ENCODE measurements at regions not wholly inside any gene's neighbourhood (a gene's known extent, or its start where the extent isn't known, plus 50 kb on each side); places are given as distances from the start of the nearest gene placed in this dataset.
"Not testable (repeated sequence)": the region's sequence is repeated elsewhere in the genome, so short reads cannot be mapped to it uniquely, and the experiment has no call there.

DNA sequence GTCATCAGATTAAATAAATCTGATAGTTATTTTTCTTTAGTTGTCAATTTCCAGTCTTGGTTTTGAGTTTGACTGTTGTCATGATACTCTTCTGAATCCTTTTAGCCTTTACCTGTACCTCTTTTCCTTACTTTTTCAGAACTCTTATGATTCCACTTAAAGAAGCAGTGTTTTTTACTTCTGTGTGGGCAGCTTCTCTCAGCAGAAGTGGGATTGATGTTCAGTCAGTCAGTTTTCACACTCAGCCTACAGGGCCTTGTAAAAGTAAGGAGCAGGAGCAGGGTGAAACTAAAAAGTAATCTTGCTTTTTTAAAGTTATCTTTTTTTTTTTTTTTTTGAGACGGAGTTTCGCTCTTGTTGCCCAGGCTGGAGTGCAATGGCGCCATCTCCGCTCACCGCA, 75.1 kb downstream of the HAUS1 start:
- DNase-seq, result no peak

DNA sequence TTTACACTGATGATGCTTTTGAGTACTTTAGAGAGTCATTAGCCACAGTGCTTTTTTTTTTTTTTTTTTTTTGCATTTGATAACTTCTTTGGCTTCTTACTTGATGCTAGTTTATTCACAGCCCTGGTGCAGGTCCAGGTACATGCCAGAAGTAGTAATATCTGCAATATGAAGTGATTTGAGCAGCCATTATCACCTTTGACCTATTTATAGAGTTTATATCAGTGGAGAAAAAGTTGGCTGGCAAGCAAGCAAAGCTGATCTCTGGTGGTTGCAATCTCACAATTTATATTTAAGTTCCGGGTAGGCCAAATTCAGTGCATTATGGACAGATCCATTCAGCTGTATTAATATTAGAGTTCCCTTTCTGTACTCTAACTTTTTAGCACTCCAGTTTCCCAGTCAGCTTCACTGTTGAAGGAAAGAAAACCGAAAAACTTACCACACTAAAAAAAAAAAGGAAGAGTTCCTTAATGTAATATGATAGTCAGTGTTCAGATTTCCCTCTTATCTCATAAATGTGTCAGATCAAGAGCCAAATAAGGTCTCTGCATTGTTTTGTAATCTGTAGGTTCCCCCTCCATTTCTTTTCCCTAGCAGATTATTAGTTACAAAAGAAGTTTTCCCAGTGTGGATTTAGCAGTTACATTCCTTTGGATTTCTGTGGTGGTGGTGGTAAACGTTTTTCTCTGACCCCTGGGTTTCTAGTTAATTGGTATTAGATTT, 78.6 kb downstream of the HAUS1 start:
- DNase-seq, result no peak

DNA sequence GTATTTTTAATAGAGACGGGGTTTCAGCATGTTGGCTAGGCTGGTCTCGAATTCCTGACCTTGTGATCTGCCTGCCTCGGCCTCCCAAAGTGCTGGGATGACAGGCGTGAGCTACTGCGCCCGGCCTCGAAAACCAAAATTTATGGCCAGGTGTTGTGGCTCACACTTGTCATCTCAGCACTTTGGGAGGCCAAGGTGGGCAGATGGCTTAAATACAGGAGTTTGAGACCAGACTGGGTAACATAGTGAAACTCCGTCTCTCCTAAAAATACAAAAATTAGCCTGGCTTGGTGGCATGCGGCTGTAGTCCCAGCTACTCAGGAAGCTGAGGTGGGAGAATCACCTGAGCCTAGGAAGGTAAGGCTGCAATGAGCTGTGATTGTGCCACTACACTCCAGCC, 80.1 kb downstream of the HAUS1 start:
- not testable (repeated sequence) for DNase-seq

DNA sequence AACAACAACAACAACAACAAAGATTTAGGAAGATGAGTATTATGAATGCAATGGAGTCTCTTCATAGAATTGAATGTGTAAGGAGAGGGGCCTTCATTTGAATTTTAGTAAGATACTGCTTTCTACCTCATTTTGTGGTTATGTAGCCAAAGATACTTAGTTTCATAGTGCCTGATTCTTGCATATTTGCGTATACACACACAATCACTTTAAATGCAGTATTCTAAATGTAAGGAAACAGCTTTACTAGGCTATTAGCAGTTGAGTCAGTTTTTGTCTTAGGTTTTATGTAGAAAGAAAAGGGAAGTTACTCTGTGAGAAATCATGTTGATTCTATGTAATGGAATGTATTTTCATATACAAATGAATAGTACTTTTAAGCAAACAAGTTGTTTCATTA, 80.5 kb downstream of the HAUS1 start:
- no peak for DNase-seq

DNA sequence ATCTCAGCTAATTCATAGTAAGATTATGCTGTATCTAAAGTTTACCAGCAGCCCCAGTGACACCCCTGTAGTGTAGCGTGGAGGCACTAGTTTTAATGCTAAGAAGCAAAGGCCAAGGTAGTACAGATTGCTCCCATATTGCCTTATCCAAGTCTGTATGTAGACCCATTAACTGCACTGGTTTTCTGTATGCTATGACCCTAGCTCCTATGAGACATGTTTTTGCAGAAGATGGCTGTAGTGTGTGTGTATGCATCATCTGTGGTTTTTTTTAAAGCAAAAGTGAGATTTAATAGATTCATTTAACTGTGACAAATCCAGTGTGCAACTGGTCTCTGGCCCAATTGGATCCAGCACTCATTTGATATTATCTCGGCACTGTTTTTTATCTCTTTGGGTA, 86.5 kb downstream of the HAUS1 start:
- DNase-seq, result no peak

DNA sequence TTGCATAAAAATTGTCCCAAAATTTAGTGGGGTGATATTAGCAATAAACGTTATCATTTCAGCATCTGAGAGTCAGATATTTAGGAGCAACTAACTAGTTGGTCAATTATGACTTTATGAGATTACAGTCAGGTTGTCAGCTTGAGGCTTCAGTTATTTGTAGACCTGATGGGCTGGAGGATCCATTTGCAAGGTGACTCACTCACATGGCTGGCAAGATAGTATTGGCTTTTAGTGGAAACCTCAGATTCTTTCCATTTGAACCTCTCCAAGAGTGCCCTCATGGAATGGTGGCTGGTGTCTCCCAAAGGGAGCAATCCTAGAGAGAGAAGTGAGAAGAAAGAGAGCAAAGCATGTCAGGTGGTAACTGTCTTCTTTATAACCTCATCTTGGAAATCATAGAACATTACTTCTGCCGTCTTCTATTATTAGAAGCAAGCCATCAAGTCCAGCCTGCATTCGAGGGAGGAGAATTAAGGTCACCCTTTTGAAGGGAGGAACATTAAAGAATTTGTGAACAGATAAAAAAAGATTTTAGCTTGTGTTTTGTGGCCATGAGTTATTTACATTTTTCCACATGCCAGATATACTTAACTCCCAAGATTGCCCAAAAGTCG, 92.5 kb downstream of the HAUS1 start:
- DNase-seq, result no peak

DNA sequence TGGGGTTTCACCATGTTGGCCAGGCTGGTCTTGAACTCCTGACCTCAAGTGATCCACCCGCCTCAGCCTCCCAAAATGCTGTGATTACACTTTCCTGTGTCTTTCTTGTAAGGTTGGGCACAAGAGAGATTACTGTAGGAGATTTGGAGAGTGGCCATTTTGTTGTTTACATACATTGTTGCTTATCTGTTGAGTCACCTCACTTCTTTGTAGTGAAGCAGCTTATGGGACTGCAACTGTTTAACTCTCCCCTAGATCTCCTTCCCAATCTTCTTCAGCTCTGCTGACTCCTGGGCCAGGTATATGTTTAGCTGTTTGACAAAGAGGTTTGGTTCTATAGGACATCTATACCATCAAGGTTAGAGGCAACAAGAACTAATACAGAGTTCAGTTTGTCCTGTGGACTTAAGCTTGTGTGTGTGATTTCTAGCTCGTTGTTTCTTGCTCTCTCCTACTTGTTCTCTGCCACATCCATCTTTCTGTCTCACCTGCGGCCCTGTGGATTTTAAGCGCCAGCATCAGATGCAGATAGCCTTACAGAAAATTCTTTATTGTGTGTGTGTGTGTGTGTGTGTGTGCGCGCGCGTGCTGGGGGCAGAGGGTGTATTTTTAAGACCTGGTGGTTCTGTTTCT, 95.4 kb downstream of the HAUS1 start:
- peak in 1 of 5 donors; percentile 22 for DNase-seq

DNA sequence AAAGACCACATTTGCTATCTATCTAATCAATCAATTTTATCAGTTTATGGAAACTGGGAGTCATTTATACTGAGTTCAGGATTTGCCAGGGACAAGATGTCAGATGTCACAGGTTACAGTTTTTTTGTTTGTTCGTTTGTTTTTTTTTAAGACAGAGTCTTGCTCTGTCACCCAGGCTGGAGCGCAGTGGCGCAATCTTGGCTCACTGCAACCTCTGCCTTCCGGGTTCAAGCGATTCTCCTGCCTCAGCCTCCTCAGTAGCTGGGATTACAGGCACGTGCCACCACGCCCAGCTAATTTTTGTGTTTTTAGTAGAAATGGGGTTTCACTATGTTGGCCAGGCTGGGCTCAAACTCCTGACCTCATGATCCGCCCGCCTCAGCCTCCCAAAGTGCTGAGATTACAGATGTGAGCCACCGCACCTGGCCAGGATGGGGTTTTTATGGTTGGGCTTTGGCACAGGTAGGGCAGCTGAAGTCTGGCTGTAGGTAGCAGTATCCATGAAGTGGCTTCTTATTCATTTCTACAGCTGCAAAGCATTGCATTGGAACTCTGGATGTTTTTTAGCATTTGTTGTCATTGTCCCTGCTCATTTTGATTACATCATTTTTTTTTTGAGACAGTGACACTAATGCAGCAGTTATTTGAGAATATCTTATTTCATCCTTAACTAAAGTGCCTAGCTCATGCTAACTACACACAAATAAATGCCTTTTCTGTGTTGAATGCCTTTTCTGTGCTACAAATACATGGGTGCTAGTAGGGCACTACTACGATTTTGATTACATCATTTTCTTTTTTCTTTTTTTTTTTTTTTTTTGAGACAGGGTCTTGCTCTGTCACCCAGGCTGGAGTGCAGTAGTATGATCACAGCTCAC, 96.2 kb downstream of the HAUS1 start:
- DNase-seq, result not testable (repeated sequence)

DNA sequence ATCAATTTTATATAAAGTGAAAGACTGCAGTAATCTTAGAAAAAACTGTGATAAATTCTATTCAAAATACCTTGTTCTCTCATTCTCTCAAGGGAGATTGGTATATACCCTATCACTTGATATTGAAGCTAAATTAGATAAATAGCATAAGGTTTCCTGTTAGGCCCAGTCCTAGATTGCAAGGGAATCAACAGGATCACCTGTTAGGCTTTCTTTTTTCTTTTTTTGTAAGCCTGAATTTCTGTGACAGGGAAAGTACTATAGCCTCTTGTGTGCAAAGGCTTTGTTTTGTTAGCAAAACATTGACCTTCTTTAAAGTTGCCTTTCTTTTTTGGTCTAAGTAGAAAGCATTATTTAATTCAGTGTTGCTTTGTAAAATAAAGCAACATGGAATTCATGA, 100.0 kb downstream of the HAUS1 start:
- no peak for DNase-seq

DNA sequence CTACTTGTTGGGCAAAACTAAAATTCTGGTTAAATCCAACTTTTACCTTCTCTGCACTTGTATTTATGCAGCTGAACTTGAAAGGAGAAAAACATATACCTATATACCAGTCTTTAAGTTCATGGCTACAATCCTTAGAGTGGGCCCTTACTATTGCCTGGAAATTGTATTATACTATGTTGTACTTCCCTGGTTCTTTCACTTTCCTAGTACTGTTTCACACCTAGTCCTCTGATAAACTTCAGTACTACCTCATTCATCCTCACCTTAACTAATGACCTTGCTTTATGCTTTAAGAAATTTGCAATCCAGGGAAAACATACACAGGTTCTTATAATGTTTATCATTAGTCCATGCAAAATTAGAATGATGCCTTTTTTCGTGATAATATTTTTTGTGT, 103.8 kb downstream of the HAUS1 start:
- DNase-seq, result no peak

DNA sequence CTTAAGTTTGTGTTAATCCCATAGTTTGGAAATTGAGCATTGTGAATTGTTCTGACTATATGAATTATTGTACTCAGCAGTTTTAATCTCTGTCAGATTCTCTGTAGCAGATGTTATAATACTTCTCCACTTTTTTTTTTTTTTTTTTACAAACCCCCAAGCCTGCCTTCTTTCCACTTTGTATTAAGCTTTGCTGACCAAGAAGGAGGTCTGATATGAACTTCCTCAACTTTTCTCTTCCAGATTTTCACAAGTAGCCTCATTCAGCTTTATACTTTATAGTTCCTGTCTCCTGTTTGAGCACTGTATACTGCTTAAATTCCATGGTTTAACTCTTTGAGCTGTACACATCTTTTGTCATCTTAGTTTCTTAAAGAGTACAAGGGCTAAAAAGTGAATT, 105.0 kb downstream of the HAUS1 start:
- DNase-seq, result no peak

DNA sequence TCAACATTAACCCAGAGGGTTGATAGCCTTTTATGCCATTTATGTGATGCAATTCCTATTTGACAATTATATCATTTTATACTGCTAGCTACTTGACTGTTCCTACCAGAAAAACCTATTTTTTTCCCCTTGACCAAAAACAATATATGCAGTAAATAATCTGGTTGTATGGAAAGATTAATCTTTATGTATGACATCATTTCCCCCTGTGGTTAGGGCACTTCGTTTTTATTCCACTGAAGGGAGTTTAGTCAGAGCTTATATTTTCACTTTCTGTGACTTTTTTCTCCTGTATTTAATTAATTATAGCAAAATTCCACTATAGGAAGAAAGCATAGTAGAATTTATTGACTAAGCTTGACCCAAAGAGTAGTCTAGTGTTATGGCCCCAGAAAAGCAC, 107.6 kb downstream of the HAUS1 start:
- peak in 1 of 5 donors; percentile 45 for DNase-seq

DNA sequence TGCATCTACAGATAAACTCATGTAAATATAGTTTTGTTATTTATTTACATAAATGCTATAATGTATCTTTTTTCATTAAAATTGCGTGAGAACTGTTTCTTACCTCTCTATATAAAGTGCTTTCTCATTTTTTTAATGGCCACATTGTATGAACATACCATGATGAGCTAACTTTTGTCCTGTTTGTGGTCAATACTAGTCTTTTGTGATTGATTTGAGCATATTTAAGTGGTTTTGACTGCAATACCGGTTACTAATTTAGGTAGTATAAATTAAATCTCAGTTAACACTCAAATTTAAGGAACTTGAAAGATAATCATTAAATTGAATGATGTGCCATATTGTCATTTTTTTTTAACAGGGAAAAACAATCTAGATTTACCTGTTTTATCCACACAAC, 108.2 kb downstream of the HAUS1 start:
- DNase-seq, result peak in 1 of 5 donors; percentile 24

DNA sequence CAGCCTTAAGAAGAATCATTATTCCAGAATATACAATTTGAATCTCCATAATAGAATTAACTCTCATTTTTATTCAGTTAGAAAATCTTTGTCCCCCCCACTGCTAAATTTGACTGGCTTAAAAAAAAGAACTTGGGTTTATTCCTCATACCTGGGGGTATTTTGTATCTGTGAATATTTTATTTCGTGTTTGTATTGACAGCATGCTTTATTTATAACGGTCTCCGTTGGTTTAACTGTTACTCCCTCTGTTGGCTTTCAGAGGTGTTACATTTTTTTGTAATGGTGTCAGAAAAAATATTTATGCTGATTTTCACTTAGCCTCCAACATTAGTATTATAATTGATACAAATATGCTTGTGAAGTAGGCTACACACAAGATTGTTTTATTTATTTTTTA, 109.1 kb downstream of the HAUS1 start:
- DNase-seq, result peak in 1 of 5 donors; percentile 22

DNA sequence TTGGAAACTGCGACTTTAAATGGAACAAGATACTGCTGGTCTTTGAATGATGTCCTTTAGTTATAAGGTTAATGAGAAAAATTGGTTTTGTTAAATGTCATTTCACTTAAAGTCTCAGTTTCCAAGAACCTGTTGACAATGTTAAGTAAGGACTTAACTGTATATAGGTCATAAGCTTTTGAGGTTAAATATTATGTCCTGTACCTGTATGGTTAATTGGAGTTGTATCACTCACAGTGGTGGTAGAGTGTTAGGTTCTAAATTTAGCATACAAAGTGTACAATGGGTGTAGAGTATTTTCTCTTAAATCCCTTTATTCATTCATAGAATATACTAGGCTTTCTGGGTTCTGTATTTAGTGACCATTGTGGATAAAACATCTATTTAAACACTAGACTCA, 110.2 kb downstream of the HAUS1 start:
- DNase-seq, result no peak

DNA sequence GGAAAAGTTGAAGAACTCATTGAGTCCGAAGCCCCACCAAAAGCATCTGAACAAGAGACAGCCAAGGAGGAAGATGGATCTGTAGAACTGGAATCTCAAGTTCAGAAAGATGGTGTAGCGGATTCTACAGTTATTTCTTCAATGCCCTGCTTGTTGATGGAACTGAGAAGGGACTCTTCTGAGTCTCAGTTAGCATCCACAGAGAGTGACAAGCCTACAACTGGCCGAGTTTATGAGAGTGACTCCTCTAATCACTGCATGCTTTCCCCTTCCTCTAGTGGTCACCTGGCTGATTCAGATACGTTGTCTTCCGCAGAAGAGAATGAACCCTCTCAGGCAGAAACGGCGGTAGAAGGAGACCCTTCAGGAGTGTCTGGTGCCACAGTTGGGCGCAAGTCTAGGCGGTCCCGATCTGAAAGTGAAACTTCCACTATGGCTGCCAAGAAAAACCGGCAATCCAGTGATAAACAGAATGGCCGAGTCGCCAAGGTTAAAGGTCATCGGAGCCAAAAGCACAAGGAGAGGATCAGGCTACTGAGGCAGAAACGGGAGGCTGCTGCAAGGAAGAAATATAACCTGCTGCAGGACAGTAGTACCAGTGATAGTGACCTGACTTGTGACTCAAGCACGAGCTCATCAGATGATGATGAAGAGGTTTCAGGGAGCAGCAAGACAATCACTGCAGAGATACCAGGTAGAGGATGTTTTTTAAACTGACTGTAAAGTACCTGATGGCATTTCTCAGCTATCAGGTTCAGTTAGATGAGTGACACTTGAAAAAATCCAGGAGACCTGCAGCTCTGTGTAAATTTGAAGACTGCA, 111.9 kb downstream of the HAUS1 start:
- DNase-seq, result no peak

DNA sequence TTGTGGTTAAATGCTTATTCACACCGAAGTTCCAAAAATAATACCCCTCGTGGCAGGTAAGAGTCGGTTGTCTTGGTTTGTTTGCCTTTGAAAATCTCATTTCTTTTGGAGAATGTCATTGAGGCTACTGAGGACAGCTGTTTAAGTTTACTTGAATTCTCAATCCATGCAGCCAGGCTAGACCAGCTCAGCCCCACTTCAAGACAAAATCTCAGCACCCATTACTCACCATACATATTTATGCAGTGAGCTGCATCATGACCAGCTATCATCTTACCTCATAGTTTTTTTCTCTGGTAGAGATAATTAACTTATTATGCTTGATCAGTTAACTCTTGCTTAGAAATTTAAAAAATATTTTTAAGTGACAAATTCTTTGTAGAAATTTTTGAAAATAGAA, 115.9 kb downstream of the HAUS1 start:
- no peak for DNase-seq

DNA sequence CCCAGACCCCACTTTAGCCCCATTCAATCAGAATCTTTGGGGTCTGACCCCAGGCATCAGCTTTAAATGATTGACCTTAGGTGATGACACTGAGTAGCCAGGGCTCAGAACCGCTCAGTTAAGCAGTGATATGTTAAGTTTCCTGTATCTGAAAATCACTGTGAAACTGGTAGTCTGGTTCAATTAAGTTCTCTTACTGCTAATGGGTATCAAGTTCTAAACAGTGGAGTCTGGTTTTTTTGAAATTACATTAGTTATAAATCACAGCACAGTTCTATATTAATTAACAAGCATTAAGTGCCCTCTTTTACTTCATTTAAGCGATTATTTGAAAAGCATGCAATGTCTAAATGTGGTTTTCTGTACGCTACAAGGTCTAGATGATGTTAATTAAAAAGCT, 117.9 kb downstream of the HAUS1 start:
- no peak for DNase-seq

DNA sequence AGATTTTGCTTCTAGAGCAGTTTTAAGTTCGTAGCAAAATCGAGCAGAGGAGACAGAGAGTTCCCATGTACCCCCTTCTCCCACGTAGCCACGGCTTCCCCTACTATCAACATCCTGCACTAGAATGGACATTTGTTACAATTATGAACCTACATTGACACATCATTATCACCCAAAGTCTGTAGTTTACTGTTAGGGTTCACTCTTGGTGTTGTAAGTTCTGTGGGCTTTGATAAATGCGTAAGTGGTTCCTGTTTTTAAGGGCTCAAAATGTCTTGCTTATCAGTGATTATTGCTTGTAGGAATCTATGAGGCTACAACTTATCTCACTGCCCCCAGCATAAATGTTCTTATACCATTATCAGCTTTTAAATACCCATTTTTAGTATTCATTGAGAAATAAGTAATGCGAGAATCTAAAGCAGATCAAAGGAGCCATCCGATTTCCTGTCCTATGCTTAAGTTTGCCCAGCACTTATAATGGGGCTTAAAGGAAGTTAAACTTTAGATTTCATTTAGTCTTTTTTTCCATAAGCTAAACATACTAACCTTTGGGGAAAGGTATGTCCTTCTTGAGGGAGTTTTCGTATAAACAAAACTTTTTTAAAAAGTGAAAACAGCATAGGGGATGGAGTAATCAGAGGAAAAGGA, 118.7 kb downstream of the HAUS1 start:
- no peak for DNase-seq

DNA sequence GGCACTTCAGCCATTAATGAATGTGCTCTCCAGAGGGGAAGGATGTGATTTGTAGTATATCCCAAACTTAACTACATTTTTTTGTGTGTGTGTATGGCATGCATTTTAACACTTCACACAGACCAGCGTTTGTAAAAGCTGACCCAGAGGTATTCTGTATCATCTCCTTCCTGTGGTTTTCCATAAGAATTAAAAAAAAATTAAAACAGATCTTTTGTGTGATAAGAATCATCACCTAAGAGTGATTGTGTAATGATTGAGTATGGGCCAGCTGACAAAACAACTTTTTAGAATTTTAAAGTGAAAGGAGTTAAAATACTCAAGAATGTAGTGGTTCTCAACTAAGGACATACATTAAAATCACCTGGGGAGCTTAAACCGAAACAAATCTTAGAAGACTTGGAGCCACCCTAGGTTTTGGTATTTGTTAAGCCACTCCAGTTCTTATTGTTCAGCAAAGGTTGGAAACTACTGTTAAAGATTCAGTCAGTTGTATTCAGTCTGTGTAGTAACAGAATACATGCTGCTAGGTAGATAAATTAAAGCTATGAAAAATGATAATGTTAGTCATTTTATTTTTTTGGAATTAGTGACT, 120.1 kb downstream of the HAUS1 start:
- DNase-seq, result peak in 1 of 5 donors; percentile 15

DNA sequence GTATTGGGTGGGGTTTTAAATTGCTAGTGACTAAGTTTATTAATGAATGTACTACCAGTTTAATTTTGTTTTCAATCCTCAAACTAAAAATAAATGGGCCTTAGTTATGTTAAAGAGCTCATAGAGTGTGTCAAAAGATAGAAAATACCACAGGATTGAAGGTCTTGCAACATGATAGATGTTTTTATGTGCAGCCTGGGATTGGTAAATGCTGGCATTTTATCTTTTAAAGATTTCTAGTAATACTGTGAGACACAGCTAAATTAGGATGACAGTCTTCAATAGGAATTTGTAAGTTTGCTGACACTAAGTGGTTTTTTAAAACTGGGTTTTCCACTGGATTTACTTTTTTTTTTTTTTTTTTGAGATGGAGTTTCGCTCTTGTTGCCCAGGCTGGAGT, 122.3 kb downstream of the HAUS1 start:
- DNase-seq, result no peak
